8988T (cell line): ENCODE measurements at regions not wholly inside any gene's neighbourhood (a gene's known extent, or its start where the extent isn't known, plus 50 kb on each side); places are given as distances from the start of the nearest gene placed in this dataset.

Source experiments
- DNase-seq: peaks from one replicate; pipeline ENCODE4 v3.0.0; 2011

GRCh38 chr11:116200564-116200963, 572.2 kb downstream of the BUD13 start:
- no peak for DNase-seq

DNA sequence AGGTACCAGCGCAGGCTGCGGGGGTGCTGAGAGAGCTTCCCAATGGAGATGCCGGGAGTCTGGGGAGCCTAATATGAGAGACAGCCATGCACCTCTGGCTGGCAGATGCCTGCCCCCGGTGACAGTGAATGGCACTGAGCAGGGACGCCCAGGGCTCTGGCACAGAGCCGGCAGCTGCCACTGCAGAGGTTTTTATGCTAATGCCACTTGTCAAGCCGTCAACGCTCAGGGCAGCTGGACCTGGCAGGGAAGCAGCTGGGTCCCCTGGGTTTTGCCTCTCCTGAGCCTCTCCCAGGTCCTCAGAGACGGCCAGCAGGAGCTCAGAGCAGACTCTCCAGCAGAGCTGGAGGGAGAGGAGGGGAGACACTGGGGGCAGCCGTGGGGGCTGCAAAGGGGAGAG, 573.6 kb downstream of the BUD13 start:
- no peak for DNase-seq

DNA sequence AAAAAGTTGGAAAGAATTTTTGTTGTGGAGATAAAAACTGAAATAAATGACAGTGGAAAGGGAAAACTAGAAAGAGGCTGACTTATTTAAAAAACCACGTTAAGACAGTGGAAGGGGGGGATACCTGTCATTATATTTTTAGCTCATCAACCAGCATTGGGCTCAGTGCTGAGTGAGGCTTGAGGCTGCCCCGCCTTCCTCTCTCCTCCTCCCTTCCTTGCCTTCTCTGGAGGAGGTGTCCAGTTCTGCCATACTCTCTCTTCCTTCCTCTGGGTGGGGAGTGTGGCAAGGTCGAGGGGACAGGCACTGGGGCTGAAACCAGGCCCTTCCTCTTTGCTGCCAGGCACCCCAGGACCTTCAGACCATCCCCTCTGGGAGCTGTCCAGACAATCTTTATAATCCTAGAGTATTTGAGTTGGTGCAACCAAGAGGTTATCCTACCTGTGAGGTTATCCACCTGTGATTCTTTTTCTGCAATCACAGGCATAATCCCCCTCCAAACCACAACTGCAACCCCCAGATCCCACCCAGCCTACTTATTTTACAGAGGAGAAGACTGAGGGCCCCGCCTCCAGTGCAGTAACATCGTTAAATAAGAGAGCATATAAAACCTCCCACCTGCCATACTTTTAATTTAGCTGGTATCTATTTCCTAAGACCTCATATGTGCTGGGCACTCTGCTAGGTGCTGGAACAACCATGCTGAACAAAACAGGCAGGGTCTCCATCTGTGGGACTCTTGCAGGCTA, 578.5 kb downstream of the BUD13 start:
- no peak for DNase-seq

DNA sequence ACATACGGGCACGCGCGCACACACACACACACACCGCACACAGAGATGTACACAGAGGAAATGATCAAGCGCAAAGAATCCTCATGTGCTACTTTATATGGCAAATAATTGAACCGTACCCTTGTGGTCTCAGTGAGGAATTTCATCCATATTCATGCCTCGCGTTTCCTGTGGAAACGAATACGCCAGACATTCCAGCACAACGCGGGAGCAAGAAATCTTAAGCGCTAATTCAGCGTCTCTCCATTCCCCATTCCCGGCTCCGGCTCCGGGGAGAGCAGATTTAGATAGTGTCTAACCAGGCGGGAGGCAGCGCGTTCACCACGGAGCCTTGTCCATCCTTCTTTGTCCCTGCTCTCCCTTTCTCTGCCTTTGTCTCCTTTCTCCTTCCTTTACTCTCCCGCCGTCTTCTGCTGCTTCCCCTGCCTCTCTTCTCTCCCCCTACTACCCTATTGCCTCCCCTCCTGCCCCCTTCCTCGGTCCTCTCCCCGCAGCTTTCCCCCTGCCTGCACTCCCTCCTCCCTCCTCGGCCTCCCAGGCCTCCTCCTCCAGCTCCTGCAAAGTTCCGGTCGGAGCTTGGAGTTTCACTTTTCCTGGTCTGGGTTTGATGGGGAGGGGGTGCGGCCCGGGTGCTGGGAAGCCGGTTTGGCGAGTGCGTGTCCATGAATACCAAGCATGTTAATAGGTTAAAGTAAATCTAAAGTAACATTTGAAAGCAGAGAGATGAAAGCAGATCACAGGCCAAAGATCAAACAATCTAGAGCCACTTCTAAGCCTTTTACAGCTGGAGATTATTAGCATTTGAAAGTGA, 579.3 kb downstream of the BUD13 start:
- DNase-seq = no peak

GRCh38 chr11:116192509-116193210, 580.1 kb downstream of the BUD13 start:
- DNase-seq = no peak

DNA sequence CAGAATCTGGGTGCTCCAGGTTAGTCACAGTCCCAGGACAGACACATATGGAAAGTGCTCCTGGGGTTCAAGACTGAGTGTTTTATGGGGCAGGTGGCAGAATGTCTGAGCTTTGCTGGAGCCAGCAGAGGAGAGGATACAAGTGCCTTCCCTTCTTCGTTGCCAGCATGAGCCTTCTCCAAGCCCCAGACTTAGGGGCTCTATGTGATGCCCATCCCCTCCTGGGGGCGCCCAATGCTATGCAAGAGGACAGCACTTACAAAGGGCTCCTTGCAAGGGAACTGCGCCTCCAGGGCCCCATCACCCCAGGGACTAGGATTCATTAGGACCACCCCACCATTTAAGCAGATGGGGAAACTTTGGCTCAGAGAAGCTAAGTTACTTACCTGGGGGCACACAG, 581.9 kb downstream of the BUD13 start:
- DNase-seq = no peak

DNA sequence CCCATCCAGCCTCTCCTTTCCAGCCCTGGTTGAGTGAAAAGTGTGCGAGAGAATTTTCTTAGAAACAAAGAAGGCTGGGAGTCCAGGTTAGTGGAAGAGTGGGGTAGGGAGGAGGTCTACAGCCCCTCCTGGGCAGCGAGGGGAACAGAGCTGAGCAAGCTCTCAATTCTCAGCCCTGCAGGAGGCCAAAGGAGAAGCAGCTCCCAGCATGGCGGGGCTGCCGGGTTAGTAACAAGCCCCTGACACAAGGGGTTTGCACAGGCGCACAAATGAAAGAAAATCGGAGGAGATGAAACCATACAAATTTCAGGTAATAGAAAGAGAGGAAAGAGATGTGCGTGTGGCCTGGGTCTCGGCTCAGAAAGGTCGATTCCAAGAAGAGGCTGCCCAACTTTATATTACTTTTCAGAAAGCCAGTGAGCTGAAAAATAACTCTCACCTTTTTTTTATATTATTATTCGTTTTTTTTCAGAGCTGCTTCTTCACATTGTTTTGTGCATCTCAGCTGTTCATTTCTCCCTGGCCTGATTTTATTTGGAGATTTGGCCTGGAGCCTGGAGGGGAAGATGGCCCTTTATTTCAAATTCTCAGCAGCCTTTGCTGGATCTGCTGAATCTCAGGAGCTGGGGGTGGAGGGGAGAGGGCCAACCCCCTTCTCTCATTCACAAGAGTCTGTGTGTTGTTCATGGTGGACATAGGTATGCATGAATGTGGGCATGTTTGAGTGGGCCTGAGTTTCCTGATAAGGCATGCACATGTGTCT, 583.2 kb downstream of the BUD13 start:
- no peak for DNase-seq

DNA sequence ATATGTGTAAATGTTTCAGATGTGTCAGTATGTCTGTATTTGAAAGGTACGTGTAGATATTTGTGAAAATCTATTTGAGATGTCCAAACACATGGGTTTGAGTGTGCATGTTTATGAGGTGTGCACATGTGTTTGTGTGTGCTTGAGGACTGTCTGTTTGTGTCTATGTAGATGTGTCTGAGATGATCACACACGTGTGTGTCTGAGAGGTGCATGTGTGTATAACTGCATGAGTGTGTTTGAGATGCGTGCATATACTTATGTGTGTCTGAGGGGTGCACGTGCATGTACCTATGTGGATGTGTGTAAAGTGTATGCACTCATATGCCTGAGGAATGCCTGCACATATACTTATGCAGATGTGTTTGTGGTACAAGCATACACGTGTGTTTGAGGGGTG, 584.4 kb downstream of the BUD13 start:
- DNase-seq = no peak

GRCh38 chr11:116187026-116187425, 585.8 kb downstream of the BUD13 start:
- no peak for DNase-seq

- no peak for DNase-seq
Observed at GRCh38 chr11:116185551-116185950, 587.2 kb downstream of the BUD13 start.

DNA sequence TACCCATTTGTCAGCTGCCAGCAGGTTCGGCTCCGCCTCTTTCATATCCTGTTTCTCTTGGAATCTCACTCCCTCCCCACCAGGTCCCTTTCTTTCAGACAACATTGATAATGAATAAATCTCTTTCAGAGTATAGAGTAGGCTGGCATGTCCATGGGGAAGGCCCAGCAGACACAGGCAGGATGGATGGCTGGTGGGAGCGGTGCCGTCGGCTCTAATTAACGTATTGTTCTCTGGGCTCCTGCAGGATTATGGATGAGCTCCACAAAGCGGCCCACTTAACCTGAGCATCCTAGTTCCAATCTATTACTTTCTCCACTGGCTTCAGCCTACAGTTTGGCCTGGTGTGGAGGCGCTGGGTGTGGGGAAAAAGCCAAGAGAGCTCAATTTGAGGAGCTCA, 588.0 kb downstream of the BUD13 start:
- DNase-seq = no peak

DNA sequence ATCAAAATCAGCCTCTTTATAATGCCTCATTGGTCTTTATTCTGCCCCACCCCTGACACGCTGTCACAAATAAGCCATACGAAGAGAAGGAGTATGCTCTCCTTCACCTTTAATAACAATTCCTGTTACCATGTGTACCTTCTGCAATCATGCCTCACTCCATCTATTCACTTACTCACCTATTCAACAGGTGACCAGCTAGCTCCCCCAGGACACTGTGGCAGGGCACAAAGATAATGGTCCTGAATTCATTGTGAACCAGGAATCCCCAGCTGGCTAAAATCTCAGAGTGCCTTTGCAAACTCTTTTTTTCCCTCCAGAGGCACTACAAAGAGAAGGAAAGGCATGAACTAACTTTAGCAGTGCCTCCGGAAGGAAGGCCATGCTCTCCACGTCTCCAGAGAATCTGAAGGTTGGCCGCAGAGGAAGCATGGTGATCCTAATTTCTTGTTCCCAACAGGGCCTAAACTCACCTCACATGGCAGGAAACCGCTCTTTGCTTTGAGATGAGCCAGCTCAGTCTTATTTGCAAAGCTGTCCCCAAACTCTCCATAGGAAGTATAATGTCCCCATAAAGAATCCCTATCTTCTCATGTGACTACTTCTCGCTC, 590.3 kb downstream of the BUD13 start:
- no peak for DNase-seq

- DNase-seq = no peak
Observed at GRCh38 chr11:116180806-116181600, 591.8 kb downstream of the BUD13 start.

- no peak for DNase-seq
Observed at GRCh38 chr11:116179401-116179800, 593.4 kb downstream of the BUD13 start.

DNA sequence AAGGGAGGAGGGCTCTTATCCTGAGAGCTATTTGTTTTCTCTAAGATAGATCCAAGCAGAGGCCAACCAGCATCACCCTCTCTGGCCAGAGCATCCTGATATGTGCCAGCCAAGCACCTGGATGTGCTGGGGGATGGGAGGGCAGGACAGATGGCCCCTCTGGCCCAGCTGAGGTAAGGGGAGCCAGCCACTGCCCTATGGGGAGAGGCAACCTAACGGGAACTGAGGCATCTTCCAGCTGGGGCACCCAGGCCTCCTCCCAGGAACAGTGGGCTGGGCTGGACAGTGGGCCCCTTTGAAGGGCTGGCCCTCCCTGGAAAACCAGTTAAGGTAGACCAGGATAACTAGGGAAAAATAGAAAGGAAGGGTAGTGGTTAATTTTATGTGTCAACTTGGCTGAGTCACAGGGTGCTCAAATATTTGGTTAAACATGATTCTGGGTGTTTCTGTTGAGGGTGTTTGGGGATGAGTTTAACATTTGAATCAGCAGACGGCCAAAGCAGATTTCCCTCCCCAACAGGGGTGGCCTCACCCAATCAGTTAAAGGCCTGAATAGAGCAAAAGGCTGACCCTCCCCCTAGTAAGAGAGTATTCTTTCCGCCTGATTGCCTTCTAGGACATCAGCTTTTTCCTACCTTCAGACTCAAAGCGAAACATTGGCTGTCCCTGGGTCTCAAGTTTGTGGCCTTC, 595.1 kb downstream of the BUD13 start:
- DNase-seq = no peak

- no peak for DNase-seq
Observed at GRCh38 chr11:116176484-116177005, 596.2 kb downstream of the BUD13 start.

DNA sequence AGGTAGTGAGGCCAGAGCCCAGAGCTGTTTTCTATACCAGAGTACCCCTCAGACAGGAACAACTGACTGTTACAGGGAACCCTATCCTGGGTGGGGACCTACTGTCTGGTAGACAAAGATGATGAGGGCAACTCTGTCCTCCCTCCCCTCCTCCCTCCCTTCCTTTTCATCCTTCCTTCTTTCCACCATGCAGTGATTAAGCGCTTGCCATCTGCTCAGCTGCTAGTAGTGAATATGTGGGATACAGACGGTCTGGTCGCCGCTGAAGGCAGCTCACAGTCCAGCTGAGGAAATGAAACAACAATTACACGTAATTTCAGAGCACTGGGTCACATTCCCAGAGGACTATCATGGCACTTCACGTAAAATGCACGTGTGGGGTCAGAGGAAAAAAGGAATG, 597.1 kb downstream of the BUD13 start:
- no peak for DNase-seq

GRCh38 chr11:116173941-116174911, 598.6 kb downstream of the BUD13 start:
- DNase-seq = no peak

DNA sequence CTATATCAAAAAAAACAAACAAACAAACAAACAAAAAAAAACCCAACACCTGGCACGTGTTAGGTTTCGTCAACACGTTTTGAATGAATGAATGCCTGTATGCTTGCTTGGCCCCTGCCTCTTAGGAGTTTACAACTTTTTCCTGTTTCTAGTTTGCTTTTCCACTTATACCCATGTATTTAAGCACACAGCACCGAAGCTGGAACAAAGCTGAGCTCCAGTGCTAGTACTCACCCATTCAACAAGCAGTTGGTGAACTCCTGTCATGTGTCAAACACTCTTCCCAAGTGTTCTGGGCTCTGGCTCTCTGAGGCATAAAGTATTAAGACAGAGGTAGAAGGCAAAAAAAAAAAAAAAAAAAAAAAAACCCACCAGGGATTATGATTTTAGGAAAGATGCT, 599.3 kb downstream of the BUD13 start:
- DNase-seq = no peak

DNA sequence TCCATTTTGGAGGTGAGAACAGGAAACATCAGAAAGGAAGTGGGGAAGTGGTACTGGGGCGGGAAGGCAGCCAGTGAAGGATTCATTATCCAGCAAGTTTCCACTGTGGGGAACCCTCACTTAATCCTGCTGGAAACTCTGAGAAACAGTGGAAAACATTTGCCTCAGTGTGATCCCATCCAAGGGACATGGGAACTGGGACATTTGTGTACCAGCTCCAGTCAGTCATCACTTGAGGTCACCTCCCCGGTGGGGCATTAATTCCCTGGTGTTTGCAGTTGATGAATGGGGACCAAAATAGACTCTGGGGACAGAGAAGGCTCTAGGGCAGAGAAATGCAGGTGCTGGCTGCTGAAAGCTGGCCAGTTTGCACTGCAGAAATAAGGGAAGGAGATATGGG, 599.9 kb downstream of the BUD13 start:
- no peak for DNase-seq
